ENCODE measurements at regions not wholly inside any gene's neighbourhood (a gene's known extent, or its start where the extent isn't known, plus 50 kb on each side); places are given as distances from the start of the nearest gene placed in this dataset.
"Not testable (repeated sequence)": the region's sequence is repeated elsewhere in the genome, so short reads cannot be mapped to it uniquely, and the experiment has no call there.

GRCh38 chr2:160756481-160756880, 262.9 kb upstream of the RBMS1 start:
- peaks cover 7% of the 10 kb centered on the region for H3K9me3 Mint-ChIP-seq (ENCODE audit: low read depth)
- no peaks in the 10 kb centered on the region for H3K27me3 Mint-ChIP-seq
- TF ChIP-seq CTCF (IDR thresholded peaks at IDR 0.05; ENCODE audit: unreplicated experiment): no peak
- peaks cover 3% of the 10 kb centered on the region for H3K36me3 Mint-ChIP-seq (ENCODE audit: insufficient read depth)
- DNase-seq (ENCODE audit: low spot score, unreplicated experiment): no peak
- no peak overlapping the region for H3K4me3 Mint-ChIP-seq (ENCODE audit: low read depth)
- H3K27ac Mint-ChIP-seq: no peak overlapping the region
- no peaks in the 10 kb centered on the region for H3K4me1 Mint-ChIP-seq (ENCODE audit: low read depth)

GRCh38 chr2:160762493-160763128, 269.0 kb upstream of the RBMS1 start:
- not testable (repeated sequence) for H3K4me1 Mint-ChIP-seq (ENCODE audit: low read depth); H3K27me3 Mint-ChIP-seq; H3K27ac Mint-ChIP-seq; H3K4me3 Mint-ChIP-seq (ENCODE audit: low read depth); H3K36me3 Mint-ChIP-seq (ENCODE audit: insufficient read depth); DNase-seq (ENCODE audit: low spot score, unreplicated experiment)
- H3K9me3 Mint-ChIP-seq (ENCODE audit: low read depth): peaks cover 24% of the 10 kb centered on the region

- Mint-ChIP-seq H3K27ac (no peak overlapping the region), H3K4me1 (ENCODE audit: low read depth) (no peaks in the 10 kb centered on the region), H3K9me3 (ENCODE audit: low read depth) (peaks cover 28% of the 10 kb centered on the region), H3K4me3 (ENCODE audit: low read depth) (no peak overlapping the region), H3K36me3 (ENCODE audit: insufficient read depth) (no peaks in the 10 kb centered on the region), H3K27me3 (no peaks in the 10 kb centered on the region)
- TF ChIP-seq CTCF (IDR thresholded peaks at IDR 0.05; ENCODE audit: unreplicated experiment): no peak
- DNase-seq (ENCODE audit: low spot score, unreplicated experiment): no peak
Observed at GRCh38 chr2:160783474-160783873, 289.9 kb upstream of the RBMS1 start.

GRCh38 chr2:160784034-160784433, 290.4 kb upstream of the RBMS1 start:
- TF ChIP-seq CTCF (IDR thresholded peaks at IDR 0.05; ENCODE audit: unreplicated experiment): no peak
- Mint-ChIP-seq H3K4me1 (ENCODE audit: low read depth) (no peaks in the 10 kb centered on the region), H3K4me3 (ENCODE audit: low read depth) (no peak overlapping the region), H3K36me3 (ENCODE audit: insufficient read depth) (no peaks in the 10 kb centered on the region), H3K27ac (no peak overlapping the region), H3K9me3 (ENCODE audit: low read depth) (peaks cover 23% of the 10 kb centered on the region), H3K27me3 (no peaks in the 10 kb centered on the region)
- no peak for DNase-seq (ENCODE audit: low spot score, unreplicated experiment)

- no peak overlapping the region for H3K4me3 Mint-ChIP-seq (ENCODE audit: low read depth)
- no peak for DNase-seq (ENCODE audit: low spot score, unreplicated experiment)
- H3K4me1 Mint-ChIP-seq (ENCODE audit: low read depth): no peaks in the 10 kb centered on the region
- H3K27me3 Mint-ChIP-seq: no peaks in the 10 kb centered on the region
- H3K9me3 Mint-ChIP-seq (ENCODE audit: low read depth): no peaks in the 10 kb centered on the region
- H3K27ac Mint-ChIP-seq: no peak overlapping the region
- no peaks in the 10 kb centered on the region for H3K36me3 Mint-ChIP-seq (ENCODE audit: insufficient read depth)
- TF ChIP-seq CTCF (IDR thresholded peaks at IDR 0.05; ENCODE audit: unreplicated experiment): no peak
Observed at GRCh38 chr2:160790738-160791137, 297.1 kb upstream of the RBMS1 start.

- no peaks in the 10 kb centered on the region for H3K36me3 Mint-ChIP-seq (ENCODE audit: insufficient read depth)
- no peak for TF ChIP-seq CTCF (IDR thresholded peaks at IDR 0.05; ENCODE audit: unreplicated experiment)
- no peak overlapping the region for H3K27ac Mint-ChIP-seq
- no peak for DNase-seq (ENCODE audit: low spot score, unreplicated experiment)
- H3K9me3 Mint-ChIP-seq (ENCODE audit: low read depth): no peaks in the 10 kb centered on the region
- H3K4me1 Mint-ChIP-seq (ENCODE audit: low read depth): no peaks in the 10 kb centered on the region
- H3K27me3 Mint-ChIP-seq: no peaks in the 10 kb centered on the region
- H3K4me3 Mint-ChIP-seq (ENCODE audit: low read depth): no peak overlapping the region
Observed at GRCh38 chr2:160791884-160792283, 298.3 kb upstream of the RBMS1 start.
